WTC11 (cell line): ENCODE measurements at regions not wholly inside any gene's neighbourhood (a gene's known extent, or its start where the extent isn't known, plus 50 kb on each side); places are given as distances from the start of the nearest gene placed in this dataset.

Experiments used
- ATAC-seq: fragments of 200-7000 bp; cut with Tn5 transposase; 2 replicates; pipeline ENCODE4 v1.10.0; 2021; ENCODE audit warnings: mild to moderate bottlenecking, moderate library complexity
- CTCF ChIA-PET: fragments of 300-600 bp; sonication (Branson Sonifier 250); formaldehyde crosslinking; loops from one replicate; lab custom pipeline; 2021; ENCODE audit warnings: antibody characterized with exemption; lab: Charles Lee
- POLR2A ChIA-PET: fragments of 350-600 bp; sonication (Branson Sonifier 250); formaldehyde crosslinking; loops from one replicate; lab custom pipeline; 2021; ENCODE audit warnings: antibody characterized with exemption; lab: Charles Lee
- DNase-seq: peaks from one replicate; pipeline ENCODE4 v3.0.0; 2021; ENCODE audit warnings: low spot score
- H3K27ac Mint-ChIP-seq: 2 replicates; pipeline ENCODE4 v1.8.0; 2021; ENCODE audit warnings: mixed read lengths
- H3K27me3 Mint-ChIP-seq: 2 replicates; pipeline ENCODE4 v1.8.0; 2021; ENCODE audit warnings: low read depth, mild to moderate bottlenecking, moderate library complexity, mixed read lengths
- H3K36me3 Mint-ChIP-seq: 2 replicates; pipeline ENCODE4 v1.8.0; 2021; ENCODE audit warnings: mixed read lengths
- H3K4me1 Mint-ChIP-seq: 2 replicates; pipeline ENCODE4 v1.8.0; 2022; ENCODE audit warnings: mixed read lengths
- H3K4me3 Mint-ChIP-seq: 2 replicates; pipeline ENCODE4 v1.8.0; 2021; ENCODE audit warnings: mild to moderate bottlenecking, moderate library complexity, mixed read lengths
- H3K9me3 Mint-ChIP-seq: 2 replicates; pipeline ENCODE4 v1.8.0; 2021; ENCODE audit warnings: mixed read lengths
- AFF4 ChIP-seq: sonication (generic); formaldehyde crosslinking; IDR thresholded peaks from 2 replicates; pipeline ENCODE4 v1.8.1; 2023; ENCODE audit warnings: mild to moderate bottlenecking, missing genetic modification reagents, borderline replicate concordance
- ATF1 ChIP-seq: sonication (generic); formaldehyde crosslinking; IDR thresholded peaks from 2 replicates; pipeline ENCODE4 v1.8.1; 2023; ENCODE audit warnings: mild to moderate bottlenecking, moderate library complexity, missing genetic modification reagents
- ATF2 ChIP-seq: sonication (generic); formaldehyde crosslinking; IDR thresholded peaks from 2 replicates; pipeline ENCODE4 v1.8.1; 2022; ENCODE audit warnings: low read depth, missing genetic modification reagents, borderline replicate concordance
- ELF4 ChIP-seq: sonication (generic); formaldehyde crosslinking; IDR thresholded peaks from 2 replicates; pipeline ENCODE4 v1.8.1; 2022; ENCODE audit warnings: low read depth, mild to moderate bottlenecking, moderate library complexity, missing genetic modification reagents
- ESRRA ChIP-seq: sonication (generic); formaldehyde crosslinking; IDR thresholded peaks from 2 replicates; pipeline ENCODE4 v1.8.1; 2022; ENCODE audit warnings: mild to moderate bottlenecking, missing genetic modification reagents, borderline replicate concordance
- FOXJ3 ChIP-seq: sonication (generic); formaldehyde crosslinking; IDR thresholded peaks from 2 replicates; pipeline ENCODE4 v1.9.0; 2021; ENCODE audit warnings: missing genetic modification reagents, mild to moderate bottlenecking, borderline replicate concordance
- GRHL2 ChIP-seq: fragments of 250-450 bp; sonication (Bioruptor Pico); IDR thresholded peaks from 2 replicates; pipeline ENCODE4 v1.8.0; 2022; ENCODE audit warnings: mild to moderate bottlenecking, moderate library complexity; ENCODE audit not compliant: insufficient replicate concordance, severe bottlenecking
- HMGA2 ChIP-seq: fragments of 250-450 bp; sonication (Bioruptor Pico); IDR thresholded peaks from 2 replicates; pipeline ENCODE4 v1.4.0; 2021; ENCODE audit warnings: mild to moderate bottlenecking, moderate library complexity
- JAZF1 ChIP-seq: fragments of 250-450 bp; sonication (Bioruptor Pico); IDR thresholded peaks from 2 replicates; pipeline ENCODE4 v1.9.0; 2021; ENCODE audit warnings: moderate library complexity, mild to moderate bottlenecking, inconsistent platforms
- JUN ChIP-seq: sonication (generic); formaldehyde crosslinking; IDR thresholded peaks from 2 replicates; pipeline ENCODE4 v1.8.0; 2023; ENCODE audit warnings: mild to moderate bottlenecking, missing genetic modification reagents
- MAX ChIP-seq: sonication (generic); formaldehyde crosslinking; IDR thresholded peaks from 2 replicates; pipeline ENCODE4 v1.8.0; 2022; ENCODE audit warnings: mild to moderate bottlenecking, missing genetic modification reagents
- MYBL2 ChIP-seq: sonication (generic); formaldehyde crosslinking; IDR thresholded peaks from 2 replicates; pipeline ENCODE4 v1.8.1; 2023; ENCODE audit warnings: mild to moderate bottlenecking, moderate library complexity, missing genetic modification reagents
- NFATC4 ChIP-seq: fragments of 250-450 bp; sonication (Bioruptor Pico); IDR thresholded peaks from 2 replicates; pipeline ENCODE4 v1.9.0; 2021; ENCODE audit warnings: mild to moderate bottlenecking
- OVOL2 ChIP-seq: fragments of 250-450 bp; sonication (Bioruptor Pico); IDR thresholded peaks from 2 replicates; pipeline ENCODE4 v1.9.0; 2021; ENCODE audit warnings: mild to moderate bottlenecking, borderline replicate concordance
- SMAD4 ChIP-seq: sonication (generic); formaldehyde crosslinking; IDR thresholded peaks from 2 replicates; pipeline ENCODE4 v1.8.0; 2022; ENCODE audit warnings: mild to moderate bottlenecking, missing genetic modification reagents
- SOX15 ChIP-seq: fragments of 250-450 bp; sonication (Bioruptor Pico); IDR thresholded peaks from 2 replicates; pipeline ENCODE4 v1.9.0; 2021; ENCODE audit warnings: mild to moderate bottlenecking
- TP53 ChIP-seq: sonication (generic); formaldehyde crosslinking; IDR thresholded peaks from 2 replicates; pipeline ENCODE4 v1.8.1; 2023; ENCODE audit warnings: mild to moderate bottlenecking, missing genetic modification reagents
- ZMAT4 ChIP-seq: fragments of 250-450 bp; sonication (Bioruptor Pico); IDR thresholded peaks from 2 replicates; pipeline ENCODE4 v1.9.0; 2021; ENCODE audit warnings: mild to moderate bottlenecking
- ZNF671 ChIP-seq: fragments of 250-450 bp; sonication (Bioruptor Pico); IDR thresholded peaks from 2 replicates; pipeline ENCODE4 v1.8.0; 2021; ENCODE audit warnings: mild to moderate bottlenecking

- TF ChIP-seq TP53 (CRISPR knock-in tag), result no peak
- TF ChIP-seq, all 79 proteins: peak for 0
Observed at GRCh38 chr7:15750727-15751126, 64.2 kb upstream of the MEOX2 start (continued).

- TF ChIP-seq JUN (CRISPR knock-in tag), result no peak
- TF ChIP-seq ESRRA, result no peak
- TF ChIP-seq MYBL2 (CRISPR knock-in tag), result no peak
- TF ChIP-seq ZMAT4, result no peak
- no peak for TF ChIP-seq SOX15 (CRISPR knock-in tag)
- TF ChIP-seq MAX (CRISPR knock-in tag), result no peak
- no peak for TF ChIP-seq SMAD4 (CRISPR knock-in tag)
- no peak for TF ChIP-seq FOXJ3
- no peak for TF ChIP-seq JAZF1 (CRISPR knock-in tag)
- no peak for TF ChIP-seq ATF2
- no peak for TF ChIP-seq ELF4
- no peak for TF ChIP-seq ZNF671 (CRISPR knock-in tag)
- CTCF ChIA-PET, result no interaction called here
- no peak overlapping the region for H3K4me3 Mint-ChIP-seq
- H3K27me3 Mint-ChIP-seq, result no peaks in the 10 kb centered on the region
- DNase-seq (no peak), ATAC-seq (no peak)
- POLR2A ChIA-PET, result no interaction called here
- no peak overlapping the region for H3K27ac Mint-ChIP-seq
- no peaks in the 10 kb centered on the region for H3K4me1 Mint-ChIP-seq
- peaks cover 5% of the 10 kb centered on the region for H3K9me3 Mint-ChIP-seq
- no peaks in the 10 kb centered on the region for H3K36me3 Mint-ChIP-seq
Observed at GRCh38 chr7:15749631-15750030, 63.1 kb upstream of the MEOX2 start.

GRCh38 chr7:15747712-15748111, 61.2 kb upstream of the MEOX2 start:
- no peaks in the 10 kb centered on the region for H3K9me3 Mint-ChIP-seq
- H3K4me1 Mint-ChIP-seq, result no peaks in the 10 kb centered on the region
- no peak for ATAC-seq
- no peaks in the 10 kb centered on the region for H3K27me3 Mint-ChIP-seq
- no peak for DNase-seq
- H3K27ac Mint-ChIP-seq, result no peak overlapping the region
- H3K36me3 Mint-ChIP-seq, result no peaks in the 10 kb centered on the region
- no peak overlapping the region for H3K4me3 Mint-ChIP-seq
- TF ChIP-seq NFATC4 (CRISPR knock-in tag) (no peak), ATF1 (CRISPR knock-in tag) (no peak), OVOL2 (no peak), HMGA2 (CRISPR knock-in tag) (no peak)
- TF ChIP-seq, all 79 proteins: peak for 0
- ChIA-PET CTCF (no interaction called here), POLR2A (no interaction called here)

- CTCF ChIA-PET, result no interaction called here
- TF ChIP-seq GRHL2 (CRISPR knock-in tag), result no peak
- TF ChIP-seq AFF4 (CRISPR knock-in tag), result no peak
- TF ChIP-seq, all 79 proteins: peak for 0
- POLR2A ChIA-PET, result no interaction called here
Observed at GRCh38 chr7:15747301-15747700, 60.8 kb upstream of the MEOX2 start.

More at GRCh38 chr7:15747301-15747700, 60.8 kb upstream of the MEOX2 start:
- no peak overlapping the region for H3K4me3 Mint-ChIP-seq
- ATAC-seq (no peak), DNase-seq (no peak)
- H3K27me3 Mint-ChIP-seq, result no peaks in the 10 kb centered on the region
- no peak overlapping the region for H3K27ac Mint-ChIP-seq
- H3K4me1 Mint-ChIP-seq, result no peaks in the 10 kb centered on the region
- no peaks in the 10 kb centered on the region for H3K9me3 Mint-ChIP-seq
- no peaks in the 10 kb centered on the region for H3K36me3 Mint-ChIP-seq
